IMR-90 (cell line): ENCODE measurements at regions not wholly inside any gene's neighbourhood (a gene's known extent, or its start where the extent isn't known, plus 50 kb on each side); places are given as distances from the start of the nearest gene placed in this dataset.

ENCODE experiments used
- ATAC-seq: fragments of 200-7000 bp; cut with Tn5 transposase; 2 replicates; pipeline ENCODE4 v1.9.1; 2020; ENCODE audit warnings: low read depth, mild to moderate bottlenecking, moderate library complexity
- BruUV-seq: library from RNA; stranded (reverse); fragments of 400-500 nt; replicated peaks from 2 replicates; lab custom pipeline; 2021; lab: Mats Ljungman, UMichigan
- CTCF ChIA-PET: fragments of 300-600 bp; formaldehyde crosslinking; extraction: SDS; loops from one replicate; lab custom pipeline; 2021; ENCODE audit warnings: antibody characterized with exemption; lab: Yijun Ruan, JAX
- POLR2A ChIA-PET: fragments of 300-600 bp; sonication (Branson Sonifier 250); formaldehyde crosslinking; loops from one replicate; lab custom pipeline; 2022; ENCODE audit warnings: antibody characterized with exemption; ENCODE audit not compliant: unreplicated experiment; lab: Charles Lee
- DNase-seq: peaks from one replicate; pipeline ENCODE4 v3.0.0; 2013
- H2AFZ ChIP-seq: replicated peaks from 2 replicates; pipeline ENCODE3; 2013; ENCODE audit warnings: low read length, mild to moderate bottlenecking; ENCODE audit not compliant: poor library complexity
- H2AK5ac ChIP-seq: 2 replicates; pipeline ENCODE4 v1.6.1; 2013; ENCODE audit warnings: low read depth, low read length, inconsistent platforms
- H2AK9ac ChIP-seq: replicated peaks from 2 replicates; pipeline ENCODE3; 2013; ENCODE audit warnings: mild to moderate bottlenecking, low read depth, low read length, moderate library complexity; ENCODE audit not compliant: poor library complexity
- H2BK120ac ChIP-seq: 2 replicates; pipeline ENCODE4 v1.6.1; 2013; ENCODE audit warnings: low read depth, low read length, inconsistent platforms
- H2BK15ac ChIP-seq: 3 replicates; pipeline ENCODE4 v1.6.1; 2013; ENCODE audit warnings: low read depth, low read length, inconsistent platforms
- H2BK20ac ChIP-seq: 2 replicates; pipeline ENCODE4 v1.6.1; 2013; ENCODE audit warnings: low read depth, mild to moderate bottlenecking, inconsistent platforms, low read length, moderate library complexity
- H2BK5ac ChIP-seq: 2 replicates; pipeline ENCODE4 v1.6.1; 2013; ENCODE audit warnings: mild to moderate bottlenecking, low read depth, low read length, inconsistent platforms; ENCODE audit not compliant: poor library complexity, severe bottlenecking
- H3K14ac ChIP-seq: replicated peaks from 2 replicates; pipeline ENCODE4 v1.6.1; 2013; ENCODE audit warnings: low read depth, low read length, inconsistent platforms
- H3K18ac ChIP-seq: 2 replicates; pipeline ENCODE4 v1.6.1; 2013; ENCODE audit warnings: low read depth, low read length, control low read depth
- H3K23ac ChIP-seq: 2 replicates; pipeline ENCODE4 v1.6.1; 2013; ENCODE audit warnings: low read depth, low read length, inconsistent platforms
- H3K27ac ChIP-seq: 2 replicates; pipeline ENCODE4 v1.5.1; 2013; ENCODE audit warnings: mild to moderate bottlenecking, control low read depth, low read length; ENCODE audit not compliant: insufficient read depth
- H3K27me3 ChIP-seq: 2 replicates; pipeline ENCODE4 v1.6.1; 2013; ENCODE audit warnings: low read length; ENCODE audit not compliant: control insufficient read depth, insufficient read depth
- H3K36me3 ChIP-seq: 2 replicates; pipeline ENCODE4 v1.6.1; 2013; ENCODE audit warnings: low read length, mixed read lengths; ENCODE audit not compliant: control insufficient read depth, insufficient read depth
- H3K4ac ChIP-seq: 2 replicates; pipeline ENCODE4 v1.6.1; 2013; ENCODE audit warnings: low read depth, low read length, inconsistent platforms
- H3K4me1 ChIP-seq: 2 replicates; pipeline ENCODE4 v1.6.1; 2013; ENCODE audit warnings: low read length, mixed read lengths; ENCODE audit not compliant: control insufficient read depth, insufficient read depth
- H3K4me2 ChIP-seq: 2 replicates; pipeline ENCODE4 v1.6.1; 2013; ENCODE audit warnings: low read depth, mild to moderate bottlenecking, control low read depth, low read length, moderate library complexity
- H3K4me3 ChIP-seq: 2 replicates; pipeline ENCODE4 v1.5.1; 2013; ENCODE audit warnings: low read depth, mild to moderate bottlenecking, control low read depth, low read length, moderate library complexity; ENCODE audit not compliant: insufficient read depth
- H3K56ac ChIP-seq: 2 replicates; pipeline ENCODE4 v1.6.1; 2013; ENCODE audit warnings: low read length, inconsistent platforms; ENCODE audit not compliant: insufficient read depth; ENCODE audit errors: extremely low read depth
- H3K79me1 ChIP-seq, 2 experiments: 2 replicates each; pipeline ENCODE4 v1.6.1; 2013; ENCODE audit warnings: low read length in 2 of 2, inconsistent platforms in 1 of 2, low read depth in 1 of 2
- H3K9ac ChIP-seq: 2 replicates; pipeline ENCODE4 v1.6.1; 2013; ENCODE audit warnings: low read depth, low read length, control low read depth
- H3K9me1 ChIP-seq: 2 replicates; pipeline ENCODE4 v1.6.1; 2013; ENCODE audit warnings: low read length, inconsistent platforms; ENCODE audit not compliant: insufficient read depth
- H3K9me3 ChIP-seq: 2 replicates; pipeline ENCODE4 v1.6.1; 2013; ENCODE audit warnings: low read length; ENCODE audit not compliant: control insufficient read depth, insufficient read depth
- H4K20me1 ChIP-seq: 2 replicates; pipeline ENCODE4 v1.6.1; 2013; ENCODE audit warnings: low read length, inconsistent platforms; ENCODE audit not compliant: insufficient read depth
- H4K5ac ChIP-seq: 2 replicates; pipeline ENCODE4 v1.6.1; 2013; ENCODE audit warnings: mild to moderate bottlenecking, low read depth, low read length, control low read depth
- H4K8ac ChIP-seq, 2 experiments: 2 replicates each; pipeline ENCODE4 v1.6.1; 2013; ENCODE audit warnings: low read depth in 2 of 2, low read length in 2 of 2, control low read depth in 1 of 2, inconsistent platforms in 1 of 2
- H4K91ac ChIP-seq: 2 replicates; pipeline ENCODE4 v1.6.1; 2013; ENCODE audit warnings: low read depth, low read length, inconsistent platforms; ENCODE audit not compliant: insufficient read depth
- BHLHE40 ChIP-seq: fragments of 150-350 bp; IDR thresholded peaks from 2 replicates; pipeline ENCODE4 v1.6.1; 2016; ENCODE audit warnings: mild to moderate bottlenecking, low read depth, low read length
- FOS ChIP-seq: fragments of 150-350 bp; IDR thresholded peaks from 2 replicates; pipeline ENCODE4 v1.6.1; 2016; ENCODE audit warnings: low read depth, low read length
- RAD21 ChIP-seq: IDR thresholded peaks from 2 replicates; pipeline ENCODE4 v1.6.1; 2012; ENCODE audit warnings: low read length, improper control_type of control experiment
- WGBS, 2 experiments: methylation state at CpG; one replicate each; pipeline versions ENCODE4 v1.1.5 to v1.1.7; 2013; ENCODE audit warnings: missing lambda C conversion rate in 2 of 2; ENCODE audit not compliant: insufficient read length in 1 of 2; ENCODE audit errors: extremely low coverage in 2 of 2; 5-methylcytosine and 5-hydroxymethylcytosine counted together
- dilution Hi-C: fragments of 300-500 bp; cut with HindIII; formaldehyde crosslinking; loops from one replicate; pipeline ENCODE4 v1.14.3; 2018; ENCODE audit warnings: low sequenced_read_pairs; ENCODE audit not compliant: unreplicated experiment
- in situ Hi-C: fragments of 300-500 bp; cut with MboI; formaldehyde crosslinking; loops from 3 replicates; pipeline ENCODE4 v1.14.3; 2019; ENCODE audit warnings: low sequenced_read_pairs, inconsistent platforms, mixed read lengths
- intact Hi-C: fragments of 100-400 bp; cut with micrococcal nuclease; formaldehyde crosslinking; loops from 2 replicates; pipeline ENCODE4 v1.10.0; 2022
- TF ChIP-seq, protein P1 (sequence below): fragments of 150-350 bp; IDR thresholded peaks from 2 replicates; pipeline ENCODE4 v1.6.1; 2016; ENCODE audit warnings: low read depth, mild to moderate bottlenecking, low read length, moderate library complexity, borderline replicate concordance
- TF ChIP-seq, protein P2 (sequence below): fragments of 150-350 bp; IDR thresholded peaks from 2 replicates; pipeline ENCODE4 v1.6.1; 2017; ENCODE audit warnings: mild to moderate bottlenecking, antibody characterized with exemption, low read length, low read depth
- TF ChIP-seq, protein P3 (sequence below): conservative IDR thresholded peaks from 2 replicates; pipeline ENCODE4 v1.5.1; 2012; ENCODE audit warnings: mild to moderate bottlenecking, low read depth, low read length, improper control_type of control experiment

DNA sequence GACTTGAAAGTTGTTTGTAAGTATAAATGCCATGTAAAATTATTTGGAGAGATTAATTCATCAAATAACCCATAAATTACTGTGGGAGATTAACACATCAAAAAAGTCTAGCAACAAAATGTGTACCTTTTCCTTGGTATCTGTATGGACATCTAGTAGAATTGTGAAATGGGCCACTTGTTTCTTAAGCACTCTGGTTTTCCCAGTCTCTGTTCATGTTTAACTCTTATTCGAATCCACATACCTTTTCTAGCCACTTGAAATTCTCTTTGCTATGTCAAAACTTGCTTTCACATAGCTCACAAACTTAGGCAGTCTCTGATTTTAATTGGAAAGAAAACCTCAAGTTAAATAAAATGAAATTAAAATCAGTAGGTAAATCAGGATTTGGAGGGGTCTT, 470.6 kb downstream of the LMO7 start:
- no peak overlapping the region for H2BK20ac ChIP-seq
- ChIA-PET POLR2A (no interaction called here), CTCF (interaction anchor here (0.7 kb wide), 1 partner anchor 34 kb away, joined by 4 read pairs; no protein-coding TSS in a partner anchor)
- H2AK9ac ChIP-seq, result no peak overlapping the region
- in situ Hi-C loops (no loop called here), dilution Hi-C loops (no loop called here), intact Hi-C loops (no loop called here)
- H3K9me1 ChIP-seq, result no peaks in the 10 kb centered on the region
- no peak overlapping the region for H3K14ac ChIP-seq
- no peak overlapping the region for H4K91ac ChIP-seq
- H3K4ac ChIP-seq, result no peak overlapping the region
- H3K36me3 ChIP-seq, result no peaks in the 10 kb centered on the region
- no peaks in the 10 kb centered on the region for H3K4me1 ChIP-seq
- H3K79me1 ChIP-seq, result no peaks in the 10 kb centered on the region
- H2BK15ac ChIP-seq, result no peak overlapping the region
- no peak overlapping the region for H2AK5ac ChIP-seq
- H3K9ac ChIP-seq, result no peak overlapping the region
- H3K27me3 ChIP-seq, result no peaks in the 10 kb centered on the region
- no peak overlapping the region for H4K5ac ChIP-seq
- no peak for TF ChIP-seq RAD21
- TF ChIP-seq FOS, result no peak
- TF ChIP-seq BHLHE40, result no peak
- TF ChIP-seq, protein P1, sequence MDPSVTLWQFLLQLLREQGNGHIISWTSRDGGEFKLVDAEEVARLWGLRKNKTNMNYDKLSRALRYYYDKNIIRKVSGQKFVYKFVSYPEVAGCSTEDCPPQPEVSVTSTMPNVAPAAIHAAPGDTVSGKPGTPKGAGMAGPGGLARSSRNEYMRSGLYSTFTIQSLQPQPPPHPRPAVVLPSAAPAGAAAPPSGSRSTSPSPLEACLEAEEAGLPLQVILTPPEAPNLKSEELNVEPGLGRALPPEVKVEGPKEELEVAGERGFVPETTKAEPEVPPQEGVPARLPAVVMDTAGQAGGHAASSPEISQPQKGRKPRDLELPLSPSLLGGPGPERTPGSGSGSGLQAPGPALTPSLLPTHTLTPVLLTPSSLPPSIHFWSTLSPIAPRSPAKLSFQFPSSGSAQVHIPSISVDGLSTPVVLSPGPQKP, result no peak
- TF ChIP-seq, protein P2, sequence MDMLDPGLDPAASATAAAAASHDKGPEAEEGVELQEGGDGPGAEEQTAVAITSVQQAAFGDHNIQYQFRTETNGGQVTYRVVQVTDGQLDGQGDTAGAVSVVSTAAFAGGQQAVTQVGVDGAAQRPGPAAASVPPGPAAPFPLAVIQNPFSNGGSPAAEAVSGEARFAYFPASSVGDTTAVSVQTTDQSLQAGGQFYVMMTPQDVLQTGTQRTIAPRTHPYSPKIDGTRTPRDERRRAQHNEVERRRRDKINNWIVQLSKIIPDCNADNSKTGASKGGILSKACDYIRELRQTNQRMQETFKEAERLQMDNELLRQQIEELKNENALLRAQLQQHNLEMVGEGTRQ, result no peak
- TF ChIP-seq, protein P3, sequence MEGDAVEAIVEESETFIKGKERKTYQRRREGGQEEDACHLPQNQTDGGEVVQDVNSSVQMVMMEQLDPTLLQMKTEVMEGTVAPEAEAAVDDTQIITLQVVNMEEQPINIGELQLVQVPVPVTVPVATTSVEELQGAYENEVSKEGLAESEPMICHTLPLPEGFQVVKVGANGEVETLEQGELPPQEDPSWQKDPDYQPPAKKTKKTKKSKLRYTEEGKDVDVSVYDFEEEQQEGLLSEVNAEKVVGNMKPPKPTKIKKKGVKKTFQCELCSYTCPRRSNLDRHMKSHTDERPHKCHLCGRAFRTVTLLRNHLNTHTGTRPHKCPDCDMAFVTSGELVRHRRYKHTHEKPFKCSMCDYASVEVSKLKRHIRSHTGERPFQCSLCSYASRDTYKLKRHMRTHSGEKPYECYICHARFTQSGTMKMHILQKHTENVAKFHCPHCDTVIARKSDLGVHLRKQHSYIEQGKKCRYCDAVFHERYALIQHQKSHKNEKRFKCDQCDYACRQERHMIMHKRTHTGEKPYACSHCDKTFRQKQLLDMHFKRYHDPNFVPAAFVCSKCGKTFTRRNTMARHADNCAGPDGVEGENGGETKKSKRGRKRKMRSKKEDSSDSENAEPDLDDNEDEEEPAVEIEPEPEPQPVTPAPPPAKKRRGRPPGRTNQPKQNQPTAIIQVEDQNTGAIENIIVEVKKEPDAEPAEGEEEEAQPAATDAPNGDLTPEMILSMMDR, result no peak
- H2BK120ac ChIP-seq, result no peak overlapping the region
- no peak overlapping the region for H4K8ac ChIP-seq
- no peak for ATAC-seq
- H3K56ac ChIP-seq, result no peak overlapping the region
- H2BK5ac ChIP-seq, result no peak overlapping the region
- H3K23ac ChIP-seq, result no peak overlapping the region
- H3K9me3 ChIP-seq, result no peaks in the 10 kb centered on the region
- no peak overlapping the region for H3K27ac ChIP-seq
- no peak overlapping the region for H2AFZ ChIP-seq
- H3K4me2 ChIP-seq, result no peak overlapping the region
- H4K20me1 ChIP-seq, result no peaks in the 10 kb centered on the region
- no CpG with 5 or more reads among the region's 1 CpG for WGBS, 2 experiments
- H3K18ac ChIP-seq, result no peak overlapping the region
- BruUV-seq, result no TSS peak
- H3K4me3 ChIP-seq, result no peak overlapping the region
- DNase-seq, result no peak
